ENCODE measurements at regions not wholly inside any gene's neighbourhood (a gene's known extent, or its start where the extent isn't known, plus 50 kb on each side); places are given as distances from the start of the nearest gene placed in this dataset.

DNA sequence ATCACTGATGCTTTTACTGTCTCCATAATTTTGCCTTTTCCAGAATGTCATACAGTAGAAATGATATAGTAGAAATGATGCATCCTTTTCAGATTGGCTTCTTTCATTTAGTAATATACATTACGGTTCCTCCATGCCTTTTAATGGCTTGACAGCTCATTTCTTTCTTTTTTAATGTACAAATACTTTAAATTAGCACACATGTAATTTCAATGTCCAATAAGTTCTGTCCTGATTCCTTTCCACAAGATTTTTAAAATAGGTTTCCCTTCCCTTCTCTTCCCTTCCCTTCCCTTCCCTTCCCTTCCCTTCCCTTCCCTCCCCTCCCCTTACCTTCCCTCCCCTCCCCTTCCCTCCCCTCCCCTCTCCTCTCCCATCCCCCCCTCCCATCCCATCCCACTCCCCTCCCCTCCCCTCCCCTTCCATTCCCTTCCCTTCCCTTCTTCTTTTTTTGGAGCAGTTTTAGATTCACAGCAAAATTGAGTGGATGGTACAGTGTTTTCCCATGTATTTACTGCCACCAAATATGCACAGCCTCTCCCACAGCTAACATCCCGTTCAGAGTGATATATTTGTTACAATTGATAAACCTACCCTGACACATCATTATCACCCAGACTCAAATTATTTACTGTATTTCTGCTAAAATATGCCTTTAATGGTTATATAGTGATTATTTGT is 398.8 kb downstream of the RNF144B start:
- DNase-seq = no peak

DNA sequence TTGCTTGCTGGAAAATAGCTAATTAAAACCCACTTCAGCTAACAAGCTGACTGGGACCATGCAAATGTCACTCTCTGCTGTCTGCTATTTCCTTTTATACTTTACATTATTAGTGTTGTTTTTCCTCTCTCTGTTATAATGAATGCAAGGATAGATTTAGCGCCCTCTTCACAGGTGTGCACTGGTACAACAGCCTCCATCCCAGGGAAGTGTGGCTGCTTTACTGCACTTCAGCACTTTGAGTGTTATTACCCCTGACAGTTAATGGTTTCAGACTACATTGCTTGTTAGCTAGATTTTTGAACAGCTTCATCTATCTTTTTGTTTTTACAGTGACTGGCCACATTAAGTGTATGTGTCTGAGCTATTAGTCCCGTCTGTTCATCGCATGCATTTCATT is 405.7 kb downstream of the RNF144B start:
- DNase-seq = no peak

GRCh38 chr6:18795726-18796125 is 408.6 kb downstream of the RNF144B start:
- DNase-seq = no peak

GRCh38 chr6:18820725-18821124 is 433.6 kb downstream of the RNF144B start:
- no peak for DNase-seq

DNA sequence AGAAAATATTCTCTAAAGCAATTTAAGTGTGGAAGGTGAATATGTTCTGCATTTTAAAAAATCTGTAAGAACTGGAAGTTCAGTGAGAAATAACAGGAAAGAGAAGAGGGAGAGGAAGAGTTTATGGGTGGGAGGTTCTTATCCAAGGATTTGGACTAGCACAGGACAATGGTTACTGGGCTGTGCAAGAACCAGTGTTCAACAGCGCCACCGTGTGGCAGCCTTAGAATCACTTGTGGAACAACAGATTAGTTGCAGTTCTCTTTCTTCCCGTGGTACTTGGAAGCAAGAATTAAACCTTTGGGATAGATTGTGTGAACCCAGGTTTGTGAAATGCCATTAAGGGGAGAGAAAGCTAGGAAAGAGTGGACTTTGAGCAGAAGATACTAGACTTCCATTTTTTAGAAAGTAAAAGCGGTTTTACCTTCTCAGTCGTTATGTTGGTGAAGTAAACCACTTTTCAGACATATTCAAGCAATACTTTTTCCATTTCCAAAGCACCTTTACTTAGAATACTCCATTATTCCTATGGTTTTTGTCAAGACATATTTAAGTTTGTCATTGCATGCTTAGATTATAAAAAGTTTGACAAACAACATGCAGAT is 436.7 kb downstream of the RNF144B start:
- peak; percentile 86 for DNase-seq

GRCh38 chr6:18829272-18829870 is 442.2 kb downstream of the RNF144B start:
- DNase-seq = peak; percentile 17

DNA sequence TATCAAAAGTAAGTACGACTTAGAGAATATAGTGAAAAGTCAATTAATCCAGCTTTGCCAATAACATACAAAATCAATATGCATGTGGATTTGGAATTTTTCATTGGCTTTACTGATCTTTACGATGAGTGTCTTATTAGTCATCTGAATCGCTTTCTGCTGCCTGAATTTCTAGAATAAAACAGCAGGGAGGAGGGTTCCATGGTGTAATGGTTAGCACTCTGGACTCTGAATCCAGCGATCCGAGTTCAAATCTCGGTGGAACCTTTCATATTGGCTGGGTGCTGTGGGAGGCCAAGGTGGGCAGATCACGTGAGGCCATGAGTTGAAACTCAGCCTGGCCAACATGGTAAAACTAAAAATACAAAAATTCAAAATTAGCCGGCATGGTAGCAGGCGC is 448.8 kb downstream of the RNF144B start:
- DNase-seq = no peak

GRCh38 chr6:18837013-18837412 is 449.9 kb downstream of the RNF144B start:
- no peak for DNase-seq

DNA sequence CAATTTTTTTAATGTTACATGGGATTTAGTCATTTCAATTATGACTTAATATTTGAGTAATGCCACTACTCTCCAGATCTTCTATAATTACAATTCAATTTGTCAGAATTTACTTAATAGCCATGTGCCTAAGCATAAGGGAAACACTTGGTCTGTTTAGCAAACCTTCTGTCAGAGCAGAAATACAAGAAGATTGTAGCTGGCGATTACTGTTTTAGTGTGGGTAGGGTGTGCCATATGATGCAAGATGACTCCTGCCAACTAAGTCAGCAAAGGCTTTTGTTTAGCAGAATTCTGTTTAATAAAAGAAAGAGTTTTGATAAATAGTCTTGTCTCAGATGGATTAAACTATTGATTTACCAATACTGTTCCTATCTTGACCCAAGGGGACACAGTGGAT is 455.4 kb downstream of the RNF144B start:
- no peak for DNase-seq

DNA sequence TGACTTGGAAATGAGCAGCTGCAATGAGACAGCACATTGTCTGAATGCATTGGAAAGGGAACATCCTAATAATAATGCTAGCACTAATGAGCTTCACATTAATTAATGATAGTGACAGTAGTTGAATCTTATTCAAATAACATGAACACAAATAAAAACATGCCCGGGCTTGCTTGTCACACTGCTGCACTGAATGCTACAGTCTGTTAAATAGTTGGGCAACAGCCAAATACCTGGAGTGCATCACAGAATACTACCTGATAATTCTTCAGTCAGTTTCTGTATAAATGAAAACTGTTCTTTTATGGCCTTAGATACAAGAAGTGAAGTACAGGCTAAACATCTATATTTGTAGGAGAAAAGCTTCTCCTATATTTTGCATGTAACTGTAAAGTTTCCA is 458.7 kb downstream of the RNF144B start:
- DNase-seq = no peak

- no peak for DNase-seq
These were observed 459.2 kb downstream of the RNF144B start for GRCh38 chr6:18846327-18846726.

DNA sequence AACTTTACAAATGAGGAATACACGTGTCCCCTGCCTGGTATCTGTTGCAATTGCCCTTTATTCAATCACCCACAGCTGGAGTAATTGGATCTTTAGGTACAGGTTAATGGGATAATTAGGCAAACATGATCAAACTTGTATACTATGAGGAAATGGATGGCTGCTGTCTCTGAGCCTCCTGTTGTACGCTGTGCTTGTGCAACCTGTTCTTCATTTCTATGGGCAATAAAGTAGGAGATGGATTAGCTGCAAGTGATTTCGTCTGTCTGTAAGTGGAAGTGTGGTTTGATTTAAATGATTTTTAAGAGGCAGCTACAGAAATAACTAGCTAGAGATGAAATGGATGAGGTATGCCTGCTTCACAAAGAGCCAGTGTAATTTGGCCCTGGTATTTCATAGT is 474.1 kb downstream of the RNF144B start:
- DNase-seq = no peak

GRCh38 chr6:18883268-18883667 is 496.1 kb downstream of the RNF144B start:
- no peak for DNase-seq

GRCh38 chr6:18883851-18884250 is 496.7 kb downstream of the RNF144B start:
- peak; percentile 39 for DNase-seq

- no peak for DNase-seq
These were observed 506.6 kb downstream of the RNF144B start for GRCh38 chr6:18893540-18894269.

DNA sequence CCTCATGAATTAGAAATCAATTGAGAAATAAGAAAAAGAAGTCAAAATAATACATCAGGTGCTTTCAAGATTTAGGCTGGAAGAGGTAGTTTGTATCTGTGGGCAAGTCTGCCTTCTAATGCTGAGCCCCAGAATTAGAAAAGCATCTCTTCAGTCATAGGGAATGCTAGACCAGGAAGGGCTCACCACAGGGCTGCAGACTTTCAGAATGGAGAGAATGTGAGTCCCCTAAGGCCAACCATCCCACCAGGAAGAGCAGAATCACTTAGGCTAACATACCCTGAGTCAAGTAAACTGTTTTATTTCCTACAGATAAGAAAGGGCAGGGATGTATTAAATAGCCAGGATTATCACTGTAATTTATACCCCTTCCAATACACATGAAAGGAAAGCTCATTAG is 510.2 kb downstream of the RNF144B start:
- DNase-seq = no peak

- DNase-seq = no peak
These were observed 517.5 kb downstream of the RNF144B start for GRCh38 chr6:18904681-18905080.

GRCh38 chr6:18920701-18921100 is 533.6 kb downstream of the RNF144B start:
- DNase-seq = no peak

DNA sequence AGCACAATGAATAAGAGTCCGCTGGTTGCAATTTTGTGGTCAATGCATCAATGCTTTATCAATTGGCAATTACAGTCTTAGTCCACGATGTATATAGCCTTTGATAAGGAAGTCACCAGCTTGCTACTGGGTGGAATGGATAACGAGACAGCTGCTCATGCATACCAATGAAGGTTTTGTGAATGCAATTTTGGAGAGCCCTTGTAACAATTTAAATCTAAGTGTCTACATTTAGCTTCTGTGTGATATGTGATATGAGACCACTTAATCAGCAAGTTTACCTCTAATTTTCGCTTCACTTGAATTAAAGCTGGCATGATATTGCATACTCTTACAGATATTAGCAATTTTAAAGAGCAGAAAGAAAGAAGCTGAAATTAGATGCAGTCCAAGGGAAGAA is 543.9 kb downstream of the RNF144B start:
- no peak for DNase-seq

DNA sequence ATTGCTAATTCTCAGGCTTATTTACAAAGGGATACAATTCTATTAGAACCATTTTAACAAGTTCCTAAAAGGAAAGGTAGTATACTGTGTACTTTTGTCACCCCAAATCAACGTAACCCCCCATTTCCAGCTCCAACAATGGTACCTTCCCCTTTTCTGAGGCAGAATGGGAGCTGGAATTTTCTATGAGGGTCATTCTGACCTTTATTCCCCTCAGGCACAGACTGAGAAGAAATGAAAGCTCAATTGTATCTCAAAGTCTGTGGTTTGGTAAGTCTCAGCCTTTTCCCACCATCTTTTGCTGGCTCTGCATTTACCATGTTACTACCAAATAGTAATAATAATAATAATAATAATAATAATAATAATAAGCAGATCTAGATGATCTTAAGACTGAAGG is 571.0 kb downstream of the RNF144B start:
- no peak for DNase-seq

GRCh38 chr6:18961566-18961965 is 574.4 kb downstream of the RNF144B start:
- no peak for DNase-seq

- no peak for DNase-seq
These were observed 575.3 kb downstream of the RNF144B start for GRCh38 chr6:18962361-18962905.

DNA sequence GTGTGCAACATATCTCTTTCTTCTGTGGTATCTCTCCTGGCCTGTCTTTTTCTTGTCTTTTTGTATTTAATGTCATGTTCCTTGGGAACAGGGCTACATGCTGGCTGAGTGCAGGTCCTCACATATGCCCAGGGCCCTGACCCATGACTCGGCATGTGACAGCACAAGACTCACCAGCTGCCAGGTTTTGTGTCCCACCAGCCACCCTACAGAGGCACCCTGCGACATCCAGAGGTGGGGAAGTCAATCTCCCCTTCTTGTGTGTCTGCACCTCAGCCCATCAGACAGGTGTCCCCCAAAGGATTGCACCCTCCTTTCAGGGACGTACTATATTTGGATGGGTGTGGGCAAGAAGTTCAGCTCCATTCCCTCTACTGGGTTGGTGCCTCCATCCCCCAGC is 576.3 kb downstream of the RNF144B start:
- DNase-seq = no peak

DNA sequence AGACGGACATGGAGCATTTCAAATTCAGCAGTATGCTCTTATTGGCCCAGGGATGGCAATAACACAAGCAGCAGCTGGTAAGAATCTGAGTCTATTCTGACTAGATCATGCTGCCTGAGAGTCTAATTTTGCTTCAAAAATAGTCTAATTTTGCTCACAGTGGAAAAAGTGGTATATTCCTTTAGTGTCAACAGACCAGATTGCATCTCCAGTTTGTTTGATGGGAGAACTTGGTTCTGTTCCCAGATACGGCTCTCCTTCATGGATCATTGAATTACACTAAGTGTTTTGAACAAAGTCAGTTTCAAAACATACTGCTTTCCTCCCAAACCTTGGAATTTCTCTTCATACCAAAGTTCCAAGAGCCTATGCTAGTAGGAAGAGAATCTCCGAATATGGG is 586.1 kb downstream of the RNF144B start:
- DNase-seq = no peak

Data from OCI-M1 (cell line).